ENCODE measurements at regions not wholly inside any gene's neighbourhood (a gene's known extent, or its start where the extent isn't known, plus 50 kb on each side); places are given as distances from the start of the nearest gene placed in this dataset.
"Not testable (repeated sequence)": the region's sequence is repeated elsewhere in the genome, so short reads cannot be mapped to it uniquely, and the experiment has no call there.

DNA sequence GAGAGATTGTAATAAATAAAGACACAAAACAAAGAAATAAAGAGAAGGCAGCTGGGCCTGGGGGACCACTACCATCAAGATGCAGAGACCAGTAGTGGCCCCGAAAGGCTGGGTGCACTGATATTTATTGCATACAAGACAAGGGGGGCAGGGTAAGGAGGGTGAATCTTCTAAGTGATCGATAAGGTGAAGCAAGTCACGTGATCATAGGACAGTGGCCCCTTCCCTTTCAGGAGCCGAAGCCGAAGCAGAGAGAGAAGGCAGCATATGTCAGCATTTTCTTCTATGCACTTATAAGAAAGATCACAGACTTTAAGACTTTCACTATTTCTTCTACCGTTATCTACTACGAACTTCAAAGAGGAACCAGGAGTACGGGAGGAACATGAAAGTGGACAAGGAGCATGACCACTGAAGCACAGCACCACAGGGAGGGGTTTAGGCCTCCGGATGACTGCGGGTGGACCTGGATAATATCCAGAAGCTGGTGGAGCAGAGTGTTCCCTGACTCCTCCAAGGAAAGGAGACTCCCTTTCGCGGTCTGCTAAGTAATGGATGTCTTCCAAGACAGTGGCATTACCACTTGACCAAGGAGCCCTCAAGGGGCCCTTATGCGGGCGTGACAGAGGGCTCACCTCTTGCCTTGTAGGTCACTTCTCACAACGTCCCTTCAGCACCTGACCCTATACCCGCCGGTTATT, 126.4 kb downstream of the RBM46 start:
- DNase-seq (ENCODE audit: low read depth, low spot score); in situ Hi-C loops (cut with HindIII; ENCODE audit: low pct_unique_long_range_greater_than_20kb, low sequenced_read_pairs): not testable (repeated sequence)

DNA sequence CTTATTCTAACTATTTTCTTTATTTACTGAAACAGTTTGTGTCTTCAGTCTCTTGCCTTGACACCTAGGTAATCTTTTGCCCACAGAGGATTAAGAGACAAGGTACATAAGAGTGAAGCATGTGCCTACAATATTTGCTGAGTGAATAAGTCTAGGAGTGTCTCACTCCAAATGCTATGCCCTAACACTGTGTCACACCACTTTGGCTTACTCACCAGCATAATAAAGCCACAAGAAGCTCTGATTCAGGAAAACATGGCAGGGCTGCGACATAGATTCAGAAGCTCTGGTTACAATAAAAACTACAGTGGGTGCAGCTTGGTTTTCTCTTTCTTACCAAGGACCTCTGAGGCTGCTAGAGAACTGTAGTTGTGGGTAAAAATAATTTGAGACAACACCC, 127.1 kb downstream of the RBM46 start:
- in situ Hi-C loops (cut with HindIII; ENCODE audit: low pct_unique_long_range_greater_than_20kb, low sequenced_read_pairs), result no loop called here
- DNase-seq (ENCODE audit: low read depth, low spot score), result no peak

DNA sequence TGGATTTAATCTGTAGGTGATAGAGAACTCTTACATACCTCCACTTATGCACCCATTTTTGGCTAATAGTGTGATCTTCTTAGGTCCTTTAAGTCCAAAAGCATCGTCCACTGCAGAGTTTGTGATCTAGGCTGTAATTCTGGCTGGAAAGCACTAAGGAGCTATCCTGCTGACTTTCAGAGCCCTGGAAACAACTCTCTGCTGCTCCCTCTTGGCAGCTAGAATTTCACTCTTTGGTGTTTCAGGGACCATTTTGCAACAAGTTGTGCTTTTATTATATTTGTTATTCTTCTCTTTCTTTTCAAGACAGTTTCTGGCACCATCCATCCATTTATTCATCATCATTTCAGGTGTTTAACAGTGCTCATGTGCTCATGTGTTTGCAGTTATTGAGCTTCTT, 130.0 kb downstream of the RBM46 start:
- DNase-seq (ENCODE audit: low read depth, low spot score), result peak; percentile 26
- in situ Hi-C loops (cut with HindIII; ENCODE audit: low pct_unique_long_range_greater_than_20kb, low sequenced_read_pairs), result no loop called here

DNA sequence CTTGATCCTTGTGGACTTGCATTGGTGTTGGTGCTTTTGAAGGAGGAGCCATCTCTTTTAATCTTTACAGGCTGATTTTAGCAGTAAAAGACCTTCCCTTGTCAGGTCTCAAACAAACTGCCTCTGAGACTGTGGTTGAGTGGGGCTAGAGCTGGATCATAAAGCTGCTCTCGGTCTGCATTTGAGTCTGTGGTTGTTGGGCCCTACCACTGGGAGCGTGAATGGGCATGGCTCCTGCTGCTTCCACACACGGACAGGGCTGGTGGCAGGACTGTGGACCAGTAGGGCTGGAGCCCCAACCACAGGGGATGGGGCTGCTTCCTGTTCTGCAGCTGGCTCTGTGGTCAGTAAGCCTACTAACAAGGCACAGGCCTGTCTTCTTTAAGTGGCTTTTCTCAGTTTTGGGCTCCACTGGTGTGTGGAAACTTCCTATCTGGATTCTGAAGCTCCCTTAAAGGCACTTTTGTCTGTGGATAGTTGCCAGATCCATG, 130.6 kb downstream of the RBM46 start:
- no peak for DNase-seq (ENCODE audit: low read depth, low spot score)

DNA sequence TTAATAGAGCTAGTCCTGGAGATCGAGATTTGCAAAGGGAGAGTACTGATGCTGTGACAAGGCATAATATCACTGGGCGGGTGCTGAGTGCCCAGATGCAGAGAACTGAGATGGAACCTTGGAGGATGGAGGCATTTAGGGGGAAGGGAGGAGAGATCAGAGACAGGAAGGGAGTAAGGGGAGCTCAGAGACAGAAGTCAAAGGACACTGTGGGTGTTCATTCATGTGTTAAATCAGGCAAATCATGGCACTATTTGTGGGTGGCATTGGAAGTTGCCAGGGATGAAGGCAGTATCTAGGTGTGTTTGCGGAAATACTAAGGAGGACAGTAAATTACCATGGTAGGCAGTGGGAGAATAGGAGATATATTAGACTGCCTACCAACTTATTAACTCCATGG, 135.0 kb downstream of the RBM46 start:
- in situ Hi-C loops (cut with HindIII; ENCODE audit: low pct_unique_long_range_greater_than_20kb, low sequenced_read_pairs), result no loop called here

More for the DNA sequence above, 130.6 kb downstream of the RBM46 start:
- in situ Hi-C loops (cut with HindIII; ENCODE audit: low pct_unique_long_range_greater_than_20kb, low sequenced_read_pairs), result no loop called here

DNA sequence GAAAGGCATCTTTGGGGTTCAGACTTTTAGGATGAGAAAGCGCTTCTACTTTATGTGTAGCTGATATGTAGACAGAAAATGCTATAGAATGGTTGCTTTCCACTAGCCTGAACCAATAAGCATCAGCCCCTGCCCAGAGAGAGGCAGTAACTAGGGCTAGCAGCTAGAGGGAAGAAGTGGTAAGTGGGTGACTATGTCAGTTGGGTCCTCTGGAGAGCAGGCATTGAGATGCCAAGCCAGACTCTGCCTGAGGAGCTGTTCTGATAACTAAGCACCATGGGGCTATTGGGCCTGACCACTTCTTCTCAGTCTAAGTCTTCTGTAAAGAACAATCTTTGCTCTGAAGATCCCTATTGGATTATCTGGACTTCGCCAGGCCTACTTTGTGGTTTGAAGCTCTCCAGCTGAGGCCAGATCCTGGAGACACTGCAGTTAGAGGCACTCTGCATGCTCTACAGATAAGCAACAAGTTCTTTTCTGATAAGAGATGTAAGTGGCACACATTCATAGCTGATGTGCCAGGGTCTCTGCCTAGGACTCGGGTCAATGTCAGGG, 146.1 kb downstream of the RBM46 start:
- in situ Hi-C loops (cut with HindIII; ENCODE audit: low pct_unique_long_range_greater_than_20kb, low sequenced_read_pairs), result no loop called here
- no peak for DNase-seq (ENCODE audit: low read depth, low spot score)

More for the DNA sequence above, 135.0 kb downstream of the RBM46 start:
- no peak for DNase-seq (ENCODE audit: low read depth, low spot score)

DNA sequence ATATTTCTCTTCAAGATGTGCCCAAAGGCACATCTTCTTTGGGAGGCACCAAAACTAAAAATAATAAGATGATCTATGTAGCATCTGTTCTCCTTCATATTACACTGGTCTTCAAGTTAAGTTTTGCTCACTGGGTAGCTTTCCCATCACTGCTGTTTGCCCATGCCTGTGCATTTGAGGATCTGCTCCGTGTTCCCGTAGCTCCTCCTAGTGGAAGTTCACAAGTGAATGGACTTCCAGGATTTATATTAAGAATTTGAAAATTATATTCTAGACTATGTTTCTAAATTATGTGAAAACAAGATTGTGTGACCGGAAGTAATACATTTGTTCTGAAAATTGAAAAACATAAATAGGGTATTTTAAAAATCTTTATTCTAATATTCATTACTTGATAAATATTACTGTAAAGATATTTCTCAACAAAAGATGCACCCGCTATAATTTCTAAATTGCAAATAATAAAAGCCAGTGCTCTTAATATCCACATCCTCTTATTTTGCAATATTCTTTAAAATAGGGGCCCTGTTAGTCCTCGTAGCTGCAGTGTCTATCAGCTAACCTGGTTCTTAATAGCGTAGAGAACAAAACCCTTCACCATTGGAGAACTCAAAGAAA, 147.7 kb downstream of the RBM46 start:
- in situ Hi-C loops (cut with HindIII; ENCODE audit: low pct_unique_long_range_greater_than_20kb, low sequenced_read_pairs), result no loop called here

DNA sequence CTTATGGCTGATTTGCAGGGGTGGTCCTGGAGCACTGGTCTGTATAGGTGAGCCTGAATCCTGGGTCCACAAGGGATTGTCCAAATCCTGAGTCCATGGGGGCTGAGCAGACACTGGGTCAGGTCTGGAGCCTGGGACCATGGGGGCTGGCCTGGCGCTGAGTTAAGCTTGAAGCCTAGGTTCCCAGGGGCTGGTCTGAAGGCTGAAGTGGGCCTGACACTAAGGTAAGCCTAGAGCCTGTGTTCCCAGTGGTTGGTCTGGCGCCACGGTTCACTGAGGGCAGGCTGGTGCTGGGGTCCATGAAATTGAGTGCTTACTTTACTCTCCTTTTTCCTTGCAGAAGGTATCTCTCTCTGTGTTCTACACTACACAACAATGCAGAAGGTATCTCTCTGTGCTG, 155.8 kb downstream of the RBM46 start:
- in situ Hi-C loops (cut with HindIII; ENCODE audit: low pct_unique_long_range_greater_than_20kb, low sequenced_read_pairs), result no loop called here
- DNase-seq (ENCODE audit: low read depth, low spot score), result no peak

More for the DNA sequence above, 147.7 kb downstream of the RBM46 start:
- peak; percentile 63 for DNase-seq (ENCODE audit: low read depth, low spot score)

DNA sequence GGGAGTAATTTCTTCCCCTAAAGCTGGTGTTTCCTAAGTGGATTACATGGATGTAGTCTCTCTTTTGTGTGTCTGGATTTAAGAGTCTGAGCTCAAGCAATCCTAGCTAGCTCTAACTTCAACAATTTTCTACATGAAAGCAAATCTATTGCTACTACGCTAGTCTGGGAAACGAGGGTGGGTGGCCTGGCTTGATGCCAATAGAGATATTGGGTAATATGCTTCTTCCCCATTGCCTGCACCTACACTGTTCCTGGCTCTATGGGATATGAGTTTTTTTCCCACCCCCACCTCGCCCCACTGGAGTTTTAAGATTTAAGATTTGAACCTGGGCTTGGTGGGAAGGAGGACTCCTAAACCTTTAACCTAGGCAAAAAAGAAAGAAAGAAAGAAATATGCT, 158.8 kb downstream of the RBM46 start:
- no peak for DNase-seq (ENCODE audit: low read depth, low spot score)
- in situ Hi-C loops (cut with HindIII; ENCODE audit: low pct_unique_long_range_greater_than_20kb, low sequenced_read_pairs), result no loop called here

DNA sequence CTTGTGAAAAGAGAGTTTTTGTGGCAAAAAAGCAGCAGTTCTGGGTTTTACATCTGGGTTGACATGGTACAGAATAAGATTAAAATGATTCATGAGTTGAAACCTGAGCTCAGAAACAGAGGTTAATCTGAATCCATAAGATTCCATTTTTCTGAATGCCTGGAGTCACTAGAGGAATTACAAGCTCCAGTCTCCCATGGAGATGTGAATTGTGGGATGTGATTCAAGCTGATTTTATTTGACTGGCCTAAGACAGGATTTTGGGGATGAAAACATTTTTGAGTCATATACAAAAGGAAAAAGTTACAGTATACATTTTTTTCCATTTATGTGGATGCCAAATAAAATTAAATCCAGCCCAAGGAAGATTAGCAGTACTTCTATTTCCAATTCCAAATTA, 161.1 kb downstream of the RBM46 start:
- no peak for DNase-seq (ENCODE audit: low read depth, low spot score)
- in situ Hi-C loops (cut with HindIII; ENCODE audit: low pct_unique_long_range_greater_than_20kb, low sequenced_read_pairs), result no loop called here

DNA sequence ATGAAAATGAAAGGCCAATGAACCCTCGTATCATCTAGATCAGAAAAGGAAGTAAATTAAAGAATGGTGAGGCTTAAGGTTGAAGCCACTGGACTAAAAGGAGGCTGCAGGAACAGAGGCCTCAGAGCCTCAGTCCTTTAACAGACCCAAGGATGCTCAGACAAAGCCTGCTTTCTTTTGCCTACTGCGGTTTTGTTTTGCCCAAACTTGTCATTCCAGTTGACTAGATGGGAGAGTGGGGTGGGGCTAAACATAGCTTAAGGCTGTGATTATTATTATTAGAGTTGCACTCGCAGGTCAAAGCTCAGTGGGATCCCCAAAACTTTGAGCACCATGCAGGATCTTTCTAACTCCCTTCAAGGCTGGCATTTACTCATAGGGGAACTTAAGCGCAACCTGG, 163.9 kb downstream of the RBM46 start:
- DNase-seq (ENCODE audit: low read depth, low spot score), result no peak
- in situ Hi-C loops (cut with HindIII; ENCODE audit: low pct_unique_long_range_greater_than_20kb, low sequenced_read_pairs), result no loop called here

DNA sequence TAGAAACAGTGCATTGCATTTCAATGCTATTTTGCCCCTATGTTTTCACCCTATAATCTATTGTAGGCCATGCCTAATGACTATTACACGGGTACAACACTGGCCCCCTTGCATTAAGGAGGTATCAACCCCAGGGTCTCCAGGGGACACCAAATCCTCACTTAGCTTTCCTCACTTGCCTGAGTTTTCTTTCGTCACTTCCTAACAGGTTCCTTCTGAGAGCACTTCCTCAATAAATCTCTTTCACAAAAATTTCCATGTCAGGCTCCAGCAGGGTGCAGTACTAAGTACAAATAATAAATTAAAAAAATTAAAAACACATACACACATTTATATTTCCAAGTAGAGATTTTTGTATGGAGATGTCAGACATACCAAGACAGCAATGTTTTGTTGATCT, 165.0 kb downstream of the RBM46 start:
- no peak for DNase-seq (ENCODE audit: low read depth, low spot score)
- in situ Hi-C loops (cut with HindIII; ENCODE audit: low pct_unique_long_range_greater_than_20kb, low sequenced_read_pairs), result no loop called here

DNA sequence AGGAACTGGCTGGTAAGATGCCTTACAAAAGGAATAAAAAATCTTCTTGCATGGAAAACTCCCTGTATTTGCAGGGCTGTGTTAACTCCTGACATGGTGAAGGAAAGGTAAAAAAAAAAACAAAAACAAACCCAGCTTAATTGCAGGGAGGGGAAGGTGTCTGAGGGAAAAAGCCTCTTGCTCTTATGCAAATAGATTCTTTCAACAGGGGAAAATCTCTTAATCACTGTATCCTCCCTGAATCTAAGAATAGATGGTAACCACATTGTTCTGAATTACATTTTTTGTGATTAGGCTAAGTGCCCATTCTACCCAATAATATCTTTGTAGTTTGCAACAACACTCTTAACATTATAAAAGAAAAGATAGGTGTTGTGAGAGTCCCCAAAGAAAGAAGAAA, 172.6 kb downstream of the RBM46 start:
- DNase-seq (ENCODE audit: low read depth, low spot score), result no peak
- in situ Hi-C loops (cut with HindIII; ENCODE audit: low pct_unique_long_range_greater_than_20kb, low sequenced_read_pairs), result no loop called here

DNA sequence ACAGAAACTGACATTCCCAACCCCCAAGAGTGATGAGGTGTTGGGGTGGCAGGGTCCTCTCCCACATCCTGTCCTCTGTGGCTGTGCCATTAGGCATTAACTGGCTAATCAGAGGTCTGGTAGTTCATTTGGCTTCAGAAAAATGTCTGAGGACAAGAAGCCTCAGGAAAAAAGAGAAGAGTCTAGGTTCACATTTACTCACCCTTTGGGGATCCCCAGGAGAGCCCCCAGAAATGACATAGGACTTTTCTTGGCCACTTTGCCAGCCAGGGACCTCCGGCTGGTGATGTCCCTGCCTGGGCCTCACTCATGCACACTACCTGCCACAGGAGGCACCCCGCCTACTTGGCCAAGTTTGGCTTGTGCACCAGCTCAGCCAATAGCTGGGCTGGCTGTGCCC, 173.0 kb downstream of the RBM46 start:
- in situ Hi-C loops (cut with HindIII; ENCODE audit: low pct_unique_long_range_greater_than_20kb, low sequenced_read_pairs), result no loop called here
- no peak for DNase-seq (ENCODE audit: low read depth, low spot score)

DNA sequence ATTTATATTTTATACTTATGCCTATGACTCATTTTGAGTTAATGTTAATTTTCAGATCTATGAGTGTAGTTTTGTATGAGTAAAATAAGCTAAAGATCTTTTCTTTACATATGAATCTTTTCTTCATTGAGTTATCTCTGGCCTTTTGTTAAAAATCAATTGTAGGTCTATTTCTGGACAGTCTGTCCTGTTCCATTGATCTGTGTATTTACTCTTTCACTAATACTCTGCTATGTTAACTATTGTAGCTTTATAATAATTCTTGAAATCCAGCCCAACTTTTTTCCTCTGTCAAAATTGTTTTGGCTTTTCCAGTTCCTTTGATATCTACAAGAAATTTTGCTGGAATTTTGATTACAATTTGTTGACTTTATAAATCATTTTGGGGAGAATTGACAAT, 177.0 kb downstream of the RBM46 start:
- no peak for DNase-seq (ENCODE audit: low read depth, low spot score)
- in situ Hi-C loops (cut with HindIII; ENCODE audit: low pct_unique_long_range_greater_than_20kb, low sequenced_read_pairs), result no loop called here

DNA sequence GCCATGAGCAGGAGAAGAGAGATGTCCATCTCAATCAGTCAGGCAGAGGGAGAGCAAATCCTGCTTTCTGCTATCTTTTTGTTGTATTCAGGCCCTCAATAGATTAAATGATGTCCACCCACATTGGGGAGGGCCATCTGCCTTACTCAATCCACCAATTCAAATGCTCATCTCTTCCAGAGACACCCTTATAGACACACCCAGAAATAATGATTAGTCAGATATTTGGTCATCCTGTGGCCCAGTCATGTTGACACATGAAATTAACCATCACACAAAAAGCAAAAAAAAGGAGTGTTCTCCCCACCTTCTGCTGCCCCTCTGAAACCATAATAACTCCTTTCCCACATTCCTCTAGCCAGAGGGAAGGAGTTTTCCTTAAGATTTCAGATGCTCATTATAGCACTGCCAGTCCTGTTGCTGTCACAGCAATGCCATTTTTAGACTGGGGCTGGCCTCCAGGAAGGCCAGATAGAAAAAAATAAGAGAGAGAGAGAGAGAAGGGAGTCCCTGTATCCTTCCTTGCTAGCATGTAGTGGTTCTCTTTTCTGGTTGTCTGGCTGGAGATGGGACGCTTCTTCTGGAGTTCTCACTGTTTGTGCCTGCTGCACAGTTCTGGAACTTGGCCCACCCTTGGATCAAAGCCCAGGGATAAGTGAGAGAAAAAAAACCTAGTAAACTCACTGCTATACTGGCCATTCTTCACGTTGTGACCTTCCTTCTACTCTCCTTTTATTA, 177.7 kb downstream of the RBM46 start:
- in situ Hi-C loops (cut with HindIII; ENCODE audit: low pct_unique_long_range_greater_than_20kb, low sequenced_read_pairs), result no loop called here
- no peak for DNase-seq (ENCODE audit: low read depth, low spot score)

DNA sequence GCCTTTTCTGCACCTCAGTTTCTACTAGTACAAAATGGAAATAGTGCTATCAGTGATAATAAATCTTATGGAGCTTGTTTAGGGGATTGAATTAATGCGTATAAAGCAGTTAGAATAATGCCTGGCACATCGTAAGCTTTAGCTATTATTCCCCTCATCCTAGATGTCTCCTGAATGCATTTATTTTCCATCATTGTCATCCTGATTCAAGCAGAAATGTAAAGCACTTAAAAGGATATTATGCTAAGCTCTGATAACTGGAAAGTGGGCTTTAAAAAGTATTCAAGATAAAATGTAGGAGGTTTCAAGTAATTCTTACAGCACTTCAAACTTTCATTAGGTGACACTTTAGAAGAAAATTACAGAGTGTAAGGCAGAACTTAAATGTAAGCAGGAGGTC, 178.7 kb downstream of the RBM46 start:
- in situ Hi-C loops (cut with HindIII; ENCODE audit: low pct_unique_long_range_greater_than_20kb, low sequenced_read_pairs), result no loop called here
- no peak for DNase-seq (ENCODE audit: low read depth, low spot score)

DNA sequence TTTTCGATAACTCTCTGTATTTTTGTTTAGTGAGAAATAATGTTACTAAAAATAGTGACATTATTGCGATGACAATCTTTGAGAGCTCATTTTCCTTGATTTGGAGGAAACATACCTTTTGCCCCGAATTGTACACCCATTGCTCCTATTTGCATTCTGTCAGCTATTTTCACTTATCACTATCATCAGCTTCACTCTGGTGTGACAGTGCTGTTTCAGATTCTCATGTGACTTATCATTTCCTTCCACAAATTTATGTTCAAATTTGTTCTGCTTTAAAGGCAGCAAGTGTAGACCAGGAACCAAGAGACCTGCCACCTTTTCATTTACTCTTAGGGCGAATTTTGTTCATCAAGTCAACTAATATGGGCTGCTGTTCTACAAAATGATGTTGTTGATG, 179.4 kb downstream of the RBM46 start:
- no peak for DNase-seq (ENCODE audit: low read depth, low spot score)
- in situ Hi-C loops (cut with HindIII; ENCODE audit: low pct_unique_long_range_greater_than_20kb, low sequenced_read_pairs), result no loop called here

Data from SK-MEL-5 (cell line).